Endothelial cell of umbilical vein (primary cell): ENCODE measurements at regions not wholly inside any gene's neighbourhood (a gene's known extent, or its start where the extent isn't known, plus 50 kb on each side); places are given as distances from the start of the nearest gene placed in this dataset.

Source experiments
- BruUV-seq: library from RNA; stranded (reverse); fragments of 400-500 nt; replicated peaks from 2 replicates; lab custom pipeline; 2021; lab: Mats Ljungman, UMichigan
- CTCF ChIA-PET: fragments of 300-600, 350-600 bp; sonication (Branson Sonifier 250); formaldehyde crosslinking; loops from one replicate; lab custom pipeline; 2021; ENCODE audit warnings: antibody characterized with exemption, inconsistent platforms; lab: Charles Lee
- POLR2A ChIA-PET: fragments of 300-600, 350-600 bp; sonication (Branson Sonifier 250); formaldehyde crosslinking; loops from one replicate; lab custom pipeline; 2021; ENCODE audit warnings: antibody characterized with exemption, inconsistent platforms; lab: Charles Lee
- DNase-seq: peaks from one replicate; pipeline ENCODE4 v3.0.0-alpha.2; 2011; ENCODE audit warnings: low read depth, low spot score
- FAIRE-seq: peaks from 2 replicates; lab custom pipeline; 2011; peaks lifted over from hg19 to GRCh38; lab: Jason Lieb, UNC
- H2AFZ ChIP-seq: 2 replicates; pipeline ENCODE4 v1.6.0; 2012; ENCODE audit warnings: low read depth, low read length, control low read depth, inconsistent platforms
- H3K27ac ChIP-seq: 2 replicates; pipeline ENCODE4 v1.5.1; 2011; ENCODE audit warnings: low read depth, mild to moderate bottlenecking, control low read depth, low read length, moderate library complexity; ENCODE audit not compliant: insufficient read depth
- H3K27me3 ChIP-seq, 2 experiments: 2 replicates each; pipeline versions ENCODE4 v1.6.0 to v1.6.1; 2011; ENCODE audit warnings: low read length in 2 of 2, mixed read lengths in 1 of 2; ENCODE audit not compliant: control insufficient read depth in 2 of 2, insufficient read depth in 2 of 2
- H3K36me3 ChIP-seq, 2 experiments: 2 replicates in 1 of 2; 3 replicates in 1 of 2; pipeline ENCODE4 v1.5.1; 2011; ENCODE audit warnings: low read length in 2 of 2, mild to moderate bottlenecking in 1 of 2, moderate library complexity in 1 of 2; ENCODE audit not compliant: control insufficient read depth in 2 of 2, insufficient read depth in 2 of 2; ENCODE audit errors: extremely low read depth in 1 of 2
- H3K4me1 ChIP-seq: 3 replicates; pipeline ENCODE4 v1.5.1; 2011; ENCODE audit warnings: mild to moderate bottlenecking, low read length; ENCODE audit not compliant: control insufficient read depth, insufficient read depth; ENCODE audit errors: extremely low read depth
- H3K4me2 ChIP-seq: 2 replicates; pipeline ENCODE4 v1.6.1; 2011; ENCODE audit warnings: low read length, control low read depth, mixed read lengths; ENCODE audit not compliant: insufficient read depth
- H3K4me3 ChIP-seq, 3 experiments: fragments of 200-600 bp in 1 of 3; sonication (generic), shearing (Covaris generic) in 1 of 3; replicated peaks in 1 of 3; 2 replicates each; pipeline ENCODE4 v1.5.1; 2011 to 2016; ENCODE audit warnings: control low read depth in 3 of 3, low read length in 3 of 3, mild to moderate bottlenecking in 2 of 3, inconsistent platforms in 1 of 3, low read depth in 1 of 3, moderate library complexity in 1 of 3; ENCODE audit not compliant: insufficient read depth in 1 of 3
- H3K79me2 ChIP-seq: 2 replicates; pipeline ENCODE4 v1.6.0; 2012; ENCODE audit warnings: low read length, inconsistent platforms; ENCODE audit not compliant: control insufficient read depth, insufficient read depth
- H3K9ac ChIP-seq: replicated peaks from 2 replicates; pipeline ENCODE3; 2011; ENCODE audit warnings: low read length, control low read depth; ENCODE audit not compliant: insufficient read depth; ENCODE audit errors: extremely low read depth
- H3K9me1 ChIP-seq: replicated peaks from 3 replicates; pipeline ENCODE4 v1.6.0; 2011; ENCODE audit warnings: mild to moderate bottlenecking, low read length; ENCODE audit not compliant: control insufficient read depth, insufficient read depth; ENCODE audit errors: extremely low read depth
- H3K9me3 ChIP-seq: replicated peaks from 2 replicates; pipeline ENCODE4 v1.5.1; 2012; ENCODE audit warnings: low read length, inconsistent platforms; ENCODE audit not compliant: control insufficient read depth, insufficient read depth
- H4K20me1 ChIP-seq: replicated peaks from 2 replicates; pipeline ENCODE3; 2011; ENCODE audit warnings: mild to moderate bottlenecking, low read length; ENCODE audit not compliant: control insufficient read depth, insufficient read depth; ENCODE audit errors: extremely low read depth
- EZH2 ChIP-seq: IDR thresholded peaks from 2 replicates; pipeline ENCODE4 v1.6.1; 2012; ENCODE audit warnings: borderline replicate concordance, low read depth, mild to moderate bottlenecking, moderate library complexity, low read length, inconsistent platforms; ENCODE audit not compliant: severe bottlenecking
- FOS ChIP-seq: IDR thresholded peaks from 2 replicates; pipeline ENCODE4 v1.6.1; 2011; ENCODE audit warnings: mild to moderate bottlenecking, low read length, moderate library complexity, borderline replicate concordance; ENCODE audit not compliant: insufficient read depth
- GATA2 ChIP-seq: IDR thresholded peaks from 2 replicates; pipeline ENCODE4 v1.7.0; 2011; ENCODE audit warnings: low read depth, mild to moderate bottlenecking, moderate library complexity, mixed read lengths, low read length; ENCODE audit not compliant: insufficient read length, insufficient read depth
- JUN ChIP-seq: IDR thresholded peaks from 2 replicates; pipeline ENCODE4 v1.6.1; 2011; ENCODE audit warnings: borderline replicate concordance, low read depth; ENCODE audit not compliant: insufficient read length, insufficient read depth
- MYC ChIP-seq: IDR thresholded peaks from one replicate; pipeline ENCODE4 v1.6.1; 2011; ENCODE audit warnings: mild to moderate bottlenecking, low read depth, low read length
- POLR2A ChIP-seq: IDR thresholded peaks from 2 replicates; pipeline ENCODE4 v1.6.1; 2012; ENCODE audit warnings: low read depth, mild to moderate bottlenecking, control low read depth, low read length
- POLR2AphosphoS5 ChIP-seq: IDR thresholded peaks from 2 replicates; pipeline ENCODE4 v1.6.1; 2012; ENCODE audit warnings: low read depth, mild to moderate bottlenecking, control low read depth, low read length, moderate library complexity; ENCODE audit not compliant: insufficient read depth
- dilution Hi-C: fragments of 300-500 bp; cut with MboI; formaldehyde crosslinking; loops from one replicate; pipeline ENCODE4 v1.15.0; 2019; ENCODE audit warnings: low sequenced_read_pairs; ENCODE audit not compliant: extremely low pct_ligation_motif_present
- intact Hi-C: fragments of 100-400 bp; cut with micrococcal nuclease; formaldehyde crosslinking; loops from one replicate; pipeline ENCODE4 v1.10.0; 2022
- TF ChIP-seq, protein P1 (sequence below): IDR thresholded peaks from 2 replicates; pipeline ENCODE4 v1.6.1; 2011; ENCODE audit not compliant: insufficient read depth, insufficient read length
- TF ChIP-seq, protein P2 (sequence below), 2 donors: IDR thresholded peaks; 1 replicate in 1 of 2; 2 replicates in 1 of 2; pipeline ENCODE4 v1.5.1; 2011; ENCODE audit warnings: low read length in 2 of 2, mild to moderate bottlenecking in 2 of 2, moderate library complexity in 2 of 2, control low read depth in 1 of 2, inconsistent platforms in 1 of 2, low read depth in 1 of 2; ENCODE audit not compliant: insufficient read depth in 1 of 2; ENCODE audit errors: extremely low read depth in 1 of 2

GRCh38 chr12:92634202-92634601 lies 68.6 kb upstream of the PLEKHG7 start:
- no peak overlapping the region for H3K9ac ChIP-seq
- FAIRE-seq, result no peak
- no peaks in the 10 kb centered on the region for H3K4me1 ChIP-seq
- H3K79me2 ChIP-seq, result no peaks in the 10 kb centered on the region
- no peaks in the 10 kb centered on the region for H3K9me1 ChIP-seq
- BruUV-seq, result no TSS peak
- intact Hi-C loops, result no loop called here
- dilution Hi-C loops, result no loop called here
- H3K9me3 ChIP-seq, result no peaks in the 10 kb centered on the region
- DNase-seq, result no peak
- ChIA-PET POLR2A (no interaction called here), CTCF (interaction anchor here (0.5 kb wide), 1 partner anchor 1160 kb away, joined by 3 read pairs; no protein-coding TSS in a partner anchor)
- peaks cover 0 to 2% of the 10 kb centered on the region in 2 experiments for H3K27me3 ChIP-seq
- no peak overlapping the region for H3K27ac ChIP-seq
- no peak for TF ChIP-seq GATA2
- TF ChIP-seq EZH2, result no peak
- TF ChIP-seq FOS, result no peak
- TF ChIP-seq POLR2A, result no peak
- TF ChIP-seq POLR2AphosphoS5, result no peak
- TF ChIP-seq, protein P1, sequence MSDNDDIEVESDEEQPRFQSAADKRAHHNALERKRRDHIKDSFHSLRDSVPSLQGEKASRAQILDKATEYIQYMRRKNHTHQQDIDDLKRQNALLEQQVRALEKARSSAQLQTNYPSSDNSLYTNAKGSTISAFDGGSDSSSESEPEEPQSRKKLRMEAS, result no peak
- no peak for TF ChIP-seq MYC
- no peak for TF ChIP-seq JUN
- TF ChIP-seq, protein P2, sequence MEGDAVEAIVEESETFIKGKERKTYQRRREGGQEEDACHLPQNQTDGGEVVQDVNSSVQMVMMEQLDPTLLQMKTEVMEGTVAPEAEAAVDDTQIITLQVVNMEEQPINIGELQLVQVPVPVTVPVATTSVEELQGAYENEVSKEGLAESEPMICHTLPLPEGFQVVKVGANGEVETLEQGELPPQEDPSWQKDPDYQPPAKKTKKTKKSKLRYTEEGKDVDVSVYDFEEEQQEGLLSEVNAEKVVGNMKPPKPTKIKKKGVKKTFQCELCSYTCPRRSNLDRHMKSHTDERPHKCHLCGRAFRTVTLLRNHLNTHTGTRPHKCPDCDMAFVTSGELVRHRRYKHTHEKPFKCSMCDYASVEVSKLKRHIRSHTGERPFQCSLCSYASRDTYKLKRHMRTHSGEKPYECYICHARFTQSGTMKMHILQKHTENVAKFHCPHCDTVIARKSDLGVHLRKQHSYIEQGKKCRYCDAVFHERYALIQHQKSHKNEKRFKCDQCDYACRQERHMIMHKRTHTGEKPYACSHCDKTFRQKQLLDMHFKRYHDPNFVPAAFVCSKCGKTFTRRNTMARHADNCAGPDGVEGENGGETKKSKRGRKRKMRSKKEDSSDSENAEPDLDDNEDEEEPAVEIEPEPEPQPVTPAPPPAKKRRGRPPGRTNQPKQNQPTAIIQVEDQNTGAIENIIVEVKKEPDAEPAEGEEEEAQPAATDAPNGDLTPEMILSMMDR (IDR thresholded peaks at IDR 0.05; ENCODE audit: extremely low read depth in 1 of 2, insufficient read depth in 1 of 2, low read depth in 1 of 2, low read length in 2 of 2), result no peak
- no peak overlapping the region for H3K4me2 ChIP-seq
- no peak overlapping the region for H2AFZ ChIP-seq
- no peaks in the 10 kb centered on the region for H3K36me3 ChIP-seq
- H3K4me3 ChIP-seq, result no peak overlapping the region
- H4K20me1 ChIP-seq, result no peaks in the 10 kb centered on the region
